IMR-90 (cell line): ENCODE measurements at regions not wholly inside any gene's neighbourhood (a gene's known extent, or its start where the extent isn't known, plus 50 kb on each side); places are given as distances from the start of the nearest gene placed in this dataset.

ENCODE experiments used
- ATAC-seq: fragments of 200-7000 bp; cut with Tn5 transposase; 2 replicates; pipeline ENCODE4 v1.9.1; 2020; ENCODE audit warnings: low read depth, mild to moderate bottlenecking, moderate library complexity
- BruUV-seq: library from RNA; stranded (reverse); fragments of 400-500 nt; replicated peaks from 2 replicates; lab custom pipeline; 2021; lab: Mats Ljungman, UMichigan
- CTCF ChIA-PET: fragments of 300-600 bp; formaldehyde crosslinking; extraction: SDS; loops from one replicate; lab custom pipeline; 2021; ENCODE audit warnings: antibody characterized with exemption; lab: Yijun Ruan, JAX
- POLR2A ChIA-PET: fragments of 300-600 bp; sonication (Branson Sonifier 250); formaldehyde crosslinking; loops from one replicate; lab custom pipeline; 2022; ENCODE audit warnings: antibody characterized with exemption; ENCODE audit not compliant: unreplicated experiment; lab: Charles Lee
- DNase-seq: peaks from one replicate; pipeline ENCODE4 v3.0.0; 2013
- H2AFZ ChIP-seq: replicated peaks from 2 replicates; pipeline ENCODE3; 2013; ENCODE audit warnings: low read length, mild to moderate bottlenecking; ENCODE audit not compliant: poor library complexity
- H2AK5ac ChIP-seq: 2 replicates; pipeline ENCODE4 v1.6.1; 2013; ENCODE audit warnings: low read depth, low read length, inconsistent platforms
- H2AK9ac ChIP-seq: replicated peaks from 2 replicates; pipeline ENCODE3; 2013; ENCODE audit warnings: mild to moderate bottlenecking, low read depth, low read length, moderate library complexity; ENCODE audit not compliant: poor library complexity
- H2BK120ac ChIP-seq: 2 replicates; pipeline ENCODE4 v1.6.1; 2013; ENCODE audit warnings: low read depth, low read length, inconsistent platforms
- H2BK15ac ChIP-seq: 3 replicates; pipeline ENCODE4 v1.6.1; 2013; ENCODE audit warnings: low read depth, low read length, inconsistent platforms
- H2BK20ac ChIP-seq: 2 replicates; pipeline ENCODE4 v1.6.1; 2013; ENCODE audit warnings: low read depth, mild to moderate bottlenecking, inconsistent platforms, low read length, moderate library complexity
- H2BK5ac ChIP-seq: 2 replicates; pipeline ENCODE4 v1.6.1; 2013; ENCODE audit warnings: mild to moderate bottlenecking, low read depth, low read length, inconsistent platforms; ENCODE audit not compliant: poor library complexity, severe bottlenecking
- H3K14ac ChIP-seq: replicated peaks from 2 replicates; pipeline ENCODE4 v1.6.1; 2013; ENCODE audit warnings: low read depth, low read length, inconsistent platforms
- H3K18ac ChIP-seq: 2 replicates; pipeline ENCODE4 v1.6.1; 2013; ENCODE audit warnings: low read depth, low read length, control low read depth
- H3K23ac ChIP-seq: 2 replicates; pipeline ENCODE4 v1.6.1; 2013; ENCODE audit warnings: low read depth, low read length, inconsistent platforms
- H3K27ac ChIP-seq: 2 replicates; pipeline ENCODE4 v1.5.1; 2013; ENCODE audit warnings: mild to moderate bottlenecking, control low read depth, low read length; ENCODE audit not compliant: insufficient read depth
- H3K27me3 ChIP-seq: 2 replicates; pipeline ENCODE4 v1.6.1; 2013; ENCODE audit warnings: low read length; ENCODE audit not compliant: control insufficient read depth, insufficient read depth
- H3K36me3 ChIP-seq: 2 replicates; pipeline ENCODE4 v1.6.1; 2013; ENCODE audit warnings: low read length, mixed read lengths; ENCODE audit not compliant: control insufficient read depth, insufficient read depth
- H3K4ac ChIP-seq: 2 replicates; pipeline ENCODE4 v1.6.1; 2013; ENCODE audit warnings: low read depth, low read length, inconsistent platforms
- H3K4me1 ChIP-seq: 2 replicates; pipeline ENCODE4 v1.6.1; 2013; ENCODE audit warnings: low read length, mixed read lengths; ENCODE audit not compliant: control insufficient read depth, insufficient read depth
- H3K4me2 ChIP-seq: 2 replicates; pipeline ENCODE4 v1.6.1; 2013; ENCODE audit warnings: low read depth, mild to moderate bottlenecking, control low read depth, low read length, moderate library complexity
- H3K4me3 ChIP-seq: 2 replicates; pipeline ENCODE4 v1.5.1; 2013; ENCODE audit warnings: low read depth, mild to moderate bottlenecking, control low read depth, low read length, moderate library complexity; ENCODE audit not compliant: insufficient read depth
- H3K56ac ChIP-seq: 2 replicates; pipeline ENCODE4 v1.6.1; 2013; ENCODE audit warnings: low read length, inconsistent platforms; ENCODE audit not compliant: insufficient read depth; ENCODE audit errors: extremely low read depth
- H3K79me1 ChIP-seq, 2 experiments: 2 replicates each; pipeline ENCODE4 v1.6.1; 2013; ENCODE audit warnings: low read length in 2 of 2, inconsistent platforms in 1 of 2, low read depth in 1 of 2
- H3K9ac ChIP-seq: 2 replicates; pipeline ENCODE4 v1.6.1; 2013; ENCODE audit warnings: low read depth, low read length, control low read depth
- H3K9me1 ChIP-seq: 2 replicates; pipeline ENCODE4 v1.6.1; 2013; ENCODE audit warnings: low read length, inconsistent platforms; ENCODE audit not compliant: insufficient read depth
- H3K9me3 ChIP-seq: 2 replicates; pipeline ENCODE4 v1.6.1; 2013; ENCODE audit warnings: low read length; ENCODE audit not compliant: control insufficient read depth, insufficient read depth
- H4K20me1 ChIP-seq: 2 replicates; pipeline ENCODE4 v1.6.1; 2013; ENCODE audit warnings: low read length, inconsistent platforms; ENCODE audit not compliant: insufficient read depth
- H4K5ac ChIP-seq: 2 replicates; pipeline ENCODE4 v1.6.1; 2013; ENCODE audit warnings: mild to moderate bottlenecking, low read depth, low read length, control low read depth
- H4K8ac ChIP-seq, 2 experiments: 2 replicates each; pipeline ENCODE4 v1.6.1; 2013; ENCODE audit warnings: low read depth in 2 of 2, low read length in 2 of 2, control low read depth in 1 of 2, inconsistent platforms in 1 of 2
- H4K91ac ChIP-seq: 2 replicates; pipeline ENCODE4 v1.6.1; 2013; ENCODE audit warnings: low read depth, low read length, inconsistent platforms; ENCODE audit not compliant: insufficient read depth
- BHLHE40 ChIP-seq: fragments of 150-350 bp; IDR thresholded peaks from 2 replicates; pipeline ENCODE4 v1.6.1; 2016; ENCODE audit warnings: mild to moderate bottlenecking, low read depth, low read length
- CHD1 ChIP-seq: IDR thresholded peaks from 2 replicates; pipeline ENCODE4 v1.6.1; 2012; ENCODE audit warnings: low read depth, low read length, improper control_type of control experiment
- FOS ChIP-seq: fragments of 150-350 bp; IDR thresholded peaks from 2 replicates; pipeline ENCODE4 v1.6.1; 2016; ENCODE audit warnings: low read depth, low read length
- RCOR1 ChIP-seq: IDR thresholded peaks from 2 replicates; pipeline ENCODE4 v1.6.1; 2012; ENCODE audit warnings: mild to moderate bottlenecking, low read length, improper control_type of control experiment; ENCODE audit not compliant: insufficient replicate concordance
- SMC3 ChIP-seq: fragments of 150-350 bp; IDR thresholded peaks from 2 replicates; pipeline ENCODE4 v1.6.1; 2016; ENCODE audit warnings: low read depth, mild to moderate bottlenecking, antibody characterized with exemption, low read length, moderate library complexity
- WGBS, 2 experiments: methylation state at CpG; one replicate each; pipeline versions ENCODE4 v1.1.5 to v1.1.7; 2013; ENCODE audit warnings: missing lambda C conversion rate in 2 of 2; ENCODE audit not compliant: insufficient read length in 1 of 2; ENCODE audit errors: extremely low coverage in 2 of 2; 5-methylcytosine and 5-hydroxymethylcytosine counted together
- dilution Hi-C: fragments of 300-500 bp; cut with HindIII; formaldehyde crosslinking; loops from one replicate; pipeline ENCODE4 v1.14.3; 2018; ENCODE audit warnings: low sequenced_read_pairs; ENCODE audit not compliant: unreplicated experiment
- in situ Hi-C: fragments of 300-500 bp; cut with MboI; formaldehyde crosslinking; loops from 3 replicates; pipeline ENCODE4 v1.14.3; 2019; ENCODE audit warnings: low sequenced_read_pairs, inconsistent platforms, mixed read lengths
- intact Hi-C: fragments of 100-400 bp; cut with micrococcal nuclease; formaldehyde crosslinking; loops from 2 replicates; pipeline ENCODE4 v1.10.0; 2022
- TF ChIP-seq, protein P1 (sequence below): conservative IDR thresholded peaks from 2 replicates; pipeline ENCODE4 v1.5.1; 2012; ENCODE audit warnings: mild to moderate bottlenecking, low read depth, low read length, improper control_type of control experiment
- TF ChIP-seq, protein P2 (sequence below): fragments of 150-350 bp; IDR thresholded peaks from 2 replicates; pipeline ENCODE4 v1.6.1; 2016; ENCODE audit warnings: low read depth, mild to moderate bottlenecking, low read length, moderate library complexity, borderline replicate concordance

DNA sequence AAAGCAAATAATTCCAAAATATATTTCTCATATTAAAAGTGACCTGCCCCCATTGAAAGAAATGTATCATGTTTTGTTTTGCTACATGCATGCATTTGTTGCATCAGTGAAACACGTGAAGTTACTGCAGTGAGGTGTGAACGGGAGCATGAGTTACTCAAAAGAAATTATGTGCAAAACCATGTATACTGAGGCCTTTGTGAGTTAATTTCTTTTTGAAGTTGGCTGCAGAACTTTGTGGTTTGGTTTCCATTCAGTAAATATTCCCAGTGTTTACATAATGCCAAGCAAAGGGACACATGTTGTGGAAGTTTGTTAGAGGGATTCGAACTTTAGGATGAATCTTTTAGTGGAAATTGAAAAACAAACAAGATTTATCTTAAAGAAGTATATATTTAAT lies 619.4 kb upstream of the ADAMTS5 start:
- Histone ChIP-seq H2BK5ac (no peak overlapping the region), H3K79me1 (no peaks in the 10 kb centered on the region), H3K23ac (no peak overlapping the region), H2BK15ac (no peak overlapping the region), H3K56ac (no peak overlapping the region), H2BK20ac (no peak overlapping the region), H4K20me1 (no peaks in the 10 kb centered on the region), H3K27ac (no peak overlapping the region), H2AK5ac (no peak overlapping the region), H3K27me3 (no peaks in the 10 kb centered on the region), H3K4me1 (peaks cover 3% of the 10 kb centered on the region; the same call in 1 of the 2 replicates), H4K8ac (no peak overlapping the region), H4K91ac (no peak overlapping the region), H2BK120ac (no peak overlapping the region), H3K18ac (peak overlapping the region; percentile 4; the same call in 1 of the 2 replicates), H3K14ac (no peak overlapping the region), H3K4me3 (no peak overlapping the region), H3K36me3 (no peaks in the 10 kb centered on the region; the same call in 1 of the 2 replicates), H3K9ac (no peak overlapping the region), H4K5ac (no peak overlapping the region), H3K4ac (no peak overlapping the region), H3K9me3 (no peaks in the 10 kb centered on the region), H3K9me1 (peaks cover 2% of the 10 kb centered on the region; the same call in 1 of the 2 replicates), H3K4me2 (no peak overlapping the region), H2AFZ (no peak overlapping the region), H2AK9ac (no peak overlapping the region)
- no peak for DNase-seq
- dilution Hi-C loops (no loop called here), in situ Hi-C loops (no loop called here), intact Hi-C loops (no loop called here)
- ChIA-PET CTCF (no interaction called here), POLR2A (no interaction called here)
- no TSS peak for BruUV-seq
- ATAC-seq = no peak
- TF ChIP-seq FOS (no peak), SMC3 (no peak), BHLHE40 (no peak), RCOR1 (no peak), CHD1 (no peak)
- TF ChIP-seq, protein P1, sequence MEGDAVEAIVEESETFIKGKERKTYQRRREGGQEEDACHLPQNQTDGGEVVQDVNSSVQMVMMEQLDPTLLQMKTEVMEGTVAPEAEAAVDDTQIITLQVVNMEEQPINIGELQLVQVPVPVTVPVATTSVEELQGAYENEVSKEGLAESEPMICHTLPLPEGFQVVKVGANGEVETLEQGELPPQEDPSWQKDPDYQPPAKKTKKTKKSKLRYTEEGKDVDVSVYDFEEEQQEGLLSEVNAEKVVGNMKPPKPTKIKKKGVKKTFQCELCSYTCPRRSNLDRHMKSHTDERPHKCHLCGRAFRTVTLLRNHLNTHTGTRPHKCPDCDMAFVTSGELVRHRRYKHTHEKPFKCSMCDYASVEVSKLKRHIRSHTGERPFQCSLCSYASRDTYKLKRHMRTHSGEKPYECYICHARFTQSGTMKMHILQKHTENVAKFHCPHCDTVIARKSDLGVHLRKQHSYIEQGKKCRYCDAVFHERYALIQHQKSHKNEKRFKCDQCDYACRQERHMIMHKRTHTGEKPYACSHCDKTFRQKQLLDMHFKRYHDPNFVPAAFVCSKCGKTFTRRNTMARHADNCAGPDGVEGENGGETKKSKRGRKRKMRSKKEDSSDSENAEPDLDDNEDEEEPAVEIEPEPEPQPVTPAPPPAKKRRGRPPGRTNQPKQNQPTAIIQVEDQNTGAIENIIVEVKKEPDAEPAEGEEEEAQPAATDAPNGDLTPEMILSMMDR = no peak
- TF ChIP-seq, protein P2, sequence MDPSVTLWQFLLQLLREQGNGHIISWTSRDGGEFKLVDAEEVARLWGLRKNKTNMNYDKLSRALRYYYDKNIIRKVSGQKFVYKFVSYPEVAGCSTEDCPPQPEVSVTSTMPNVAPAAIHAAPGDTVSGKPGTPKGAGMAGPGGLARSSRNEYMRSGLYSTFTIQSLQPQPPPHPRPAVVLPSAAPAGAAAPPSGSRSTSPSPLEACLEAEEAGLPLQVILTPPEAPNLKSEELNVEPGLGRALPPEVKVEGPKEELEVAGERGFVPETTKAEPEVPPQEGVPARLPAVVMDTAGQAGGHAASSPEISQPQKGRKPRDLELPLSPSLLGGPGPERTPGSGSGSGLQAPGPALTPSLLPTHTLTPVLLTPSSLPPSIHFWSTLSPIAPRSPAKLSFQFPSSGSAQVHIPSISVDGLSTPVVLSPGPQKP = no peak
- no CpG with 5 or more reads among the region's 3 CpGs for WGBS, 2 experiments
